B cell (primary cell): ENCODE measurements at regions not wholly inside any gene's neighbourhood (a gene's known extent, or its start where the extent isn't known, plus 50 kb on each side); places are given as distances from the start of the nearest gene placed in this dataset.

Source experiments
- ATAC-seq: fragments of 200-7000 bp; cut with Tn5 transposase; one replicate; pipeline ENCODE4 v1.10.0; 2021; ENCODE audit warnings: low read depth, mild to moderate bottlenecking, moderate number of reproducible peaks, moderate library complexity
- CTCF ChIA-PET: fragments of 350-600 bp; sonication (Branson Sonifier 250); formaldehyde crosslinking; loops from one replicate; lab custom pipeline; 2021; ENCODE audit warnings: antibody characterized with exemption, inconsistent platforms; lab: Charles Lee
- POLR2A ChIA-PET: fragments of 350-600 bp; sonication (Branson Sonifier 250); formaldehyde crosslinking; loops from one replicate; lab custom pipeline; 2021; ENCODE audit warnings: antibody characterized with exemption; lab: Charles Lee
- DNase-seq: peaks from one replicate; pipeline ENCODE4 v3.0.0; 2013
- H2AFZ ChIP-seq: 2 replicates; pipeline ENCODE4 v1.6.1; 2012; ENCODE audit warnings: mild to moderate bottlenecking, low read depth, low read length; ENCODE audit not compliant: insufficient read depth, poor library complexity, severe bottlenecking
- H3K27ac ChIP-seq, 2 donors: 1 replicate in 1 of 2; 2 replicates in 1 of 2; pipeline ENCODE4 v1.5.1; 2012 to 2013; ENCODE audit warnings: low read length in 2 of 2, mild to moderate bottlenecking in 2 of 2, moderate library complexity in 1 of 2
- H3K27me3 ChIP-seq, 4 experiments: fragments of 200-600 bp in 1 of 4; sonication (generic) in 1 of 4; replicated peaks in 1 of 4; 1 replicate in 2 of 4; 2 replicates in 2 of 4; pipeline versions ENCODE4 v1.6.1 to v1.7.0; 2013 to 2016; ENCODE audit warnings: low read length in 3 of 4, mild to moderate bottlenecking in 2 of 4, mixed read lengths in 1 of 4, moderate library complexity in 1 of 4; ENCODE audit not compliant: insufficient read depth in 4 of 4, control insufficient read depth in 3 of 4; ENCODE audit errors: control extremely low read depth in 1 of 4
- H3K36me3 ChIP-seq, 2 experiments: replicated peaks in 1 of 2; 1 replicate in 1 of 2; 2 replicates in 1 of 2; pipeline versions ENCODE4 v1.6.1 to v1.7.1; 2013; ENCODE audit warnings: low read length in 1 of 2; ENCODE audit not compliant: insufficient read depth in 2 of 2, control insufficient read depth in 1 of 2; ENCODE audit errors: control extremely low read depth in 1 of 2, extremely low read depth in 1 of 2
- H3K4me1 ChIP-seq, 2 donors: fragments of 200-600 bp in 1 of 2; sonication (generic) in 1 of 2; 1 replicate in 1 of 2; 2 replicates in 1 of 2; pipeline versions ENCODE4 v1.5.1 to v1.6.1; 2013 to 2017; ENCODE audit warnings: low read length in 2 of 2; ENCODE audit not compliant: control insufficient read depth in 2 of 2, insufficient read depth in 2 of 2
- H3K4me2 ChIP-seq: replicated peaks from 2 replicates; pipeline ENCODE3; 2012; ENCODE audit warnings: mild to moderate bottlenecking, low read depth, low read length; ENCODE audit not compliant: poor library complexity, severe bottlenecking
- H3K4me3 ChIP-seq, 5 experiments: fragments of 200-600 bp in 1 of 5; sonication (generic) in 1 of 5; 1 replicate in 3 of 5; 2 replicates in 2 of 5; pipeline versions ENCODE4 v1.5.1 to v1.7.0; 2011 to 2016; ENCODE audit warnings: low read length in 4 of 5, mild to moderate bottlenecking in 4 of 5, low read depth in 2 of 5, control low read depth in 1 of 5, moderate library complexity in 1 of 5; ENCODE audit not compliant: insufficient read depth in 1 of 5; ENCODE audit errors: control extremely low read depth in 1 of 5, extremely low read depth in 1 of 5
- H3K79me2 ChIP-seq: fragments of 200-600 bp; sonication (generic); one replicate; pipeline ENCODE4 v1.6.0; 2016; ENCODE audit warnings: low read length; ENCODE audit not compliant: control insufficient read depth, insufficient read depth
- H3K9ac ChIP-seq: fragments of 200-600 bp; sonication (generic); 2 replicates; pipeline ENCODE4 v1.6.1; 2017; ENCODE audit warnings: mild to moderate bottlenecking, low read length, moderate library complexity
- H3K9me3 ChIP-seq, 3 donors: one replicate each; pipeline versions ENCODE4 v1.6.1 to v1.7.1; 2013; ENCODE audit warnings: low read length in 2 of 3; ENCODE audit not compliant: control insufficient read depth in 2 of 3, insufficient read depth in 1 of 3; ENCODE audit errors: control extremely low read depth in 1 of 3
- H4K20me1 ChIP-seq: 2 replicates; pipeline ENCODE4 v1.6.0; 2012; ENCODE audit warnings: mild to moderate bottlenecking, low read length; ENCODE audit not compliant: insufficient read depth, control insufficient read depth, poor library complexity, severe bottlenecking
- H3K27ac Mint-ChIP-seq: one replicate; pipeline ENCODE4 v1.8.0; 2021; ENCODE audit warnings: mixed read lengths
- H3K27me3 Mint-ChIP-seq: one replicate; pipeline ENCODE4 v1.8.0; 2021; ENCODE audit warnings: mixed read lengths
- H3K4me1 Mint-ChIP-seq: one replicate; pipeline ENCODE4 v1.8.0; 2021; ENCODE audit warnings: mixed read lengths
- H3K4me3 Mint-ChIP-seq: one replicate; pipeline ENCODE4 v1.8.0; 2021; ENCODE audit warnings: mixed read lengths
- H3K9me3 Mint-ChIP-seq: one replicate; pipeline ENCODE4 v1.8.0; 2022; ENCODE audit warnings: mixed read lengths; ENCODE audit not compliant: insufficient read depth
- CTCF ChIP-seq: fragments of 200-600 bp; IDR thresholded peaks from one replicate; pipeline ENCODE4 v1.8.0; 2022; ENCODE audit warnings: antibody characterized with exemption, mild to moderate bottlenecking
- EZH2 ChIP-seq: IDR thresholded peaks from 2 replicates; pipeline ENCODE4 v1.6.1; 2012; ENCODE audit warnings: borderline replicate concordance, low read depth, mild to moderate bottlenecking, moderate library complexity, low read length; ENCODE audit not compliant: insufficient read depth, poor library complexity, severe bottlenecking
- WGBS: methylation state at CpG from one replicate; pipeline ENCODE4 v1.1.5; 2013; ENCODE audit warnings: missing lambda C conversion rate; ENCODE audit not compliant: insufficient coverage; 5-methylcytosine and 5-hydroxymethylcytosine counted together
- intact Hi-C: fragments of 100-400 bp; cut with micrococcal nuclease; formaldehyde crosslinking; loops from one replicate; pipeline ENCODE4 v1.10.0; 2022

- Mint-ChIP-seq H3K27ac (no peak overlapping the region), H3K9me3 (no peaks in the 10 kb centered on the region), H3K4me1 (no peaks in the 10 kb centered on the region), H3K4me3 (no peak overlapping the region), H3K27me3 (no peaks in the 10 kb centered on the region)
- H3K4me2 ChIP-seq: no peak overlapping the region
- no peak overlapping the region for H3K27ac ChIP-seq
- no peaks in the 10 kb centered on the region for H3K27me3 ChIP-seq
- intact Hi-C loops: no loop called here
- H2AFZ ChIP-seq: no peak overlapping the region
- TF ChIP-seq EZH2 (no peak), CTCF (no peak)
- H3K79me2 ChIP-seq: no peaks in the 10 kb centered on the region
- POLR2A ChIA-PET: no interaction called here
- no peaks in the 10 kb centered on the region for H3K4me1 ChIP-seq
- ATAC-seq (no peak), DNase-seq (no peak)
- no peaks in the 10 kb centered on the region for H4K20me1 ChIP-seq
- no peak overlapping the region for H3K9ac ChIP-seq
- WGBS: no CpG with 5 or more reads among the region's 1 CpG
- no peaks in the 10 kb centered on the region for H3K9me3 ChIP-seq
- CTCF ChIA-PET: no interaction called here
- H3K36me3 ChIP-seq: no peaks in the 10 kb centered on the region
- H3K4me3 ChIP-seq: no peak overlapping the region
Observed at GRCh38 chr3:69688400-69688799, 50.9 kb upstream of the MITF start.

GRCh38 chr3:69687641-69688040 lies 51.6 kb upstream of the MITF start:
- POLR2A ChIA-PET: no interaction called here
- no peaks in the 10 kb centered on the region for H4K20me1 ChIP-seq
- H3K27ac ChIP-seq: no peak overlapping the region
- CTCF ChIA-PET: no interaction called here
- Mint-ChIP-seq H3K4me1 (no peaks in the 10 kb centered on the region), H3K4me3 (no peak overlapping the region), H3K27ac (no peak overlapping the region), H3K9me3 (no peaks in the 10 kb centered on the region), H3K27me3 (no peaks in the 10 kb centered on the region)
- no peak overlapping the region for H3K9ac ChIP-seq
- no peak overlapping the region for H3K4me2 ChIP-seq
- intact Hi-C loops: no loop called here
- H2AFZ ChIP-seq: no peak overlapping the region
- no peak for DNase-seq
- TF ChIP-seq CTCF (no peak), EZH2 (no peak)
- H3K9me3 ChIP-seq: no peaks in the 10 kb centered on the region
- ATAC-seq: no peak
- no peaks in the 10 kb centered on the region for H3K36me3 ChIP-seq
- H3K79me2 ChIP-seq: no peaks in the 10 kb centered on the region
- no peaks in the 10 kb centered on the region for H3K27me3 ChIP-seq
- WGBS: 87% methylated on average over 5 of the region's 5 CpGs
- H3K4me3 ChIP-seq: no peak overlapping the region
- H3K4me1 ChIP-seq: no peaks in the 10 kb centered on the region
